ENCODE measurements at regions not wholly inside any gene's neighbourhood (a gene's known extent, or its start where the extent isn't known, plus 50 kb on each side); places are given as distances from the start of the nearest gene placed in this dataset.

- intact Hi-C loops (cut with micrococcal nuclease) = loop anchor here (1.0 to 5.0 kb wide), 3 partner anchors 357 to 617 kb away; partner anchors contain the start of genes GP5 and HES1
Measured at GRCh38 chr3:193779933-193780332, 186.9 kb downstream of the OPA1 start.

DNA sequence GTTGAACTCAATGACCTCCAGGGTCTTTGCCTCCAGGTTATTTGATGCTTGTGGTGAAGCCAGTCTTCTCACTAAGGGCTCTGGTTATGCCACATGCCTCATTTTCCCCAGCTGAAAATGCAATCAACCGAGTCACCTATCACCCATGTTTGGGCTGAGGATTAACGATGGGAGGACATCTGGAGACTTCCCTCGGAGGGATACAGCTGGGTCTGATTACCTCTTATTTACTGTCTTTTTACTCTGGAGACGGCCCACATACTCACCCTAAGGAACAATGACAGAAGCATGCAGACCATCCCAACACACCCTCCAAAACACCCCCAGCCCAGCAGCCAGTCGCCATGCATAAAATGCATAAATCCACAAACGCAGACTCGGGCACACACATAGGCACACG is 187.4 kb downstream of the OPA1 start:
- intact Hi-C loops (cut with micrococcal nuclease) = loop anchor here (1.0 to 5.0 kb wide), 3 partner anchors 356 to 617 kb away; partner anchors contain the start of genes GP5 and HES1

DNA sequence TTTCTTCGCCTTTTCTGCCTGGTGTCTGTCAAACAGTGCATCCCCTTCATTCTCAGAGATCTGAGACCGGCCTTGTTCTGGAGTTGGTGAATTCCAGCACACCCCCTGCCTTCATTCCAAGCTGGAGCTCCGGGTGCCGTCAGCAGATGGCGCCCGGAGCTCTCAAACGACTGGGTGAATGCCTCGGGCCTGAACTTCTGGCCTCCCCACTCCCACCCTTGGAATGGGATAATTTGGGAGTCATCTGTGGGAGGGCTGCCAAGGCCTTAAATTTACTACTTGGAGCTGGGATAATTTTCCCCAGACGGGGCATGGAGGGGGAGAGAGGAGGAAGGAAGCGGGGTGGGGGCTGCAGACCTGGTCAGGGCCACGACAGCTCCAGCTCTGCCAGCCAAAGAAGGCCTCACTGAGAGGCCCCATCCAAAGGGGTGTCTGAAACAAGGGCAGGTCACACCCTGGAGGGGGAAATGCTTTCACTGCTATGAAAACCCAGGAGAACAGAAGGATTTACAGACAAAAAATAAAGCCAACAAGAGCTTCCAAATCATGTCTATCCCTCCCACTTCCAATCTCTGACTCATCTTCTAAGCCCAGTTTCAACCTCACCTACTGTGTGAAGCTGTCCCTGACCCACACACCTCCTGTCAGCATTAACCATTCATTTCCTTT is 187.9 kb downstream of the OPA1 start:
- intact Hi-C loops (cut with micrococcal nuclease) = loop anchor here (1.0 to 5.0 kb wide), 3 partner anchors 356 to 616 kb away; partner anchors contain the start of genes GP5 and HES1

GRCh38 chr3:193782276-193782647 is 189.3 kb downstream of the OPA1 start:
- intact Hi-C loops (cut with micrococcal nuclease) = loop anchor here (5.0 kb wide), 1 partner anchor 615 kb away; the partner anchor contains the start of gene GP5

GRCh38 chr3:193782747-193783146 is 189.7 kb downstream of the OPA1 start:
- intact Hi-C loops (cut with micrococcal nuclease) = loop anchor here (5.0 kb wide), 1 partner anchor 615 kb away; the partner anchor contains the start of gene GP5

GRCh38 chr3:193783166-193783896 is 190.3 kb downstream of the OPA1 start:
- intact Hi-C loops (cut with micrococcal nuclease) = loop anchor here (5.0 kb wide), 1 partner anchor 614 kb away; the partner anchor contains the start of gene GP5

- intact Hi-C loops (cut with micrococcal nuclease) = loop anchor here (5.0 kb wide), 1 partner anchor 612 kb away; the partner anchor contains the start of gene GP5
Measured at GRCh38 chr3:193784822-193785221, 191.8 kb downstream of the OPA1 start.

GRCh38 chr3:193787496-193787870 is 194.5 kb downstream of the OPA1 start:
- intact Hi-C loops (cut with micrococcal nuclease) = no loop called here

DNA sequence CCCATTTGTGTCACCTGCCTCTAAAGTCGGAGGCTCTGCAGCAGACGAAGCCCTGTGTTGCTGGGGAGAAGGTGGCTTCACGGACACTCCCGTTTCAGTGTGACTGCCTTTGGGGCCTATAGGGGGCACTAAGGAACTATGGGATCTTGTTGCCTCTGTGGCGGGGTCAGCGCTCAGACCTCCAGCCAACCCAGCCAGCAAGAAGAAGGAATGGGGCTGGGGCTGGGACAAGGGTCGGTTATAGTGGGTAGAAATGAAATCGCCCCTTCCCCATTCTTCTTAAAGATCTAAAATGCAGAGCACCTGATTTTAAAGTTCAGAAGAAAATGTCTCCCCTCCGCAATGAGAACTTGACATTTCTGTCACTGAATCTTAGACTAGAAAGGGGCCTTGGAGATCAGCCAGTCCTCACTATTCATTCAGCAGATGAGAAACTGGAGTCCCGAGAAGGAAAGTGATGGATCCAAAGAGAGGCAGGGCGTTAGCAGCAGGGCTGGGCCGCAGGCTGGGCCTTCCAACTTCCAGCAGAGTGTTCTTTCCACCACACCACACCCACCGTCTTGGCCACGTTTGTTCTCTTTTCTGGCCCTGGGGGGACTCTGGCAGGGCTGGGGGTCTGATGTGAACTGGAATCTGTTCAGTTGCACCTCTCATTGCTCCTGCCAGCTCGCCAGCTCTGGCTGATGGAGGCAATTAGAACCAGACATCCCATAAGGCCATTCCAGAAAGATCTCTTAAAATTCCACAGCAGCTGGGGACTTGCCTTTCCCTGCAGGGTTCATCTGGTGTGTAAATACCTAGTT is 195.4 kb downstream of the OPA1 start:
- intact Hi-C loops (cut with micrococcal nuclease) = loop anchor here (2.0 kb wide), 1 partner anchor 350 kb away; no protein-coding TSS in a partner anchor

DNA sequence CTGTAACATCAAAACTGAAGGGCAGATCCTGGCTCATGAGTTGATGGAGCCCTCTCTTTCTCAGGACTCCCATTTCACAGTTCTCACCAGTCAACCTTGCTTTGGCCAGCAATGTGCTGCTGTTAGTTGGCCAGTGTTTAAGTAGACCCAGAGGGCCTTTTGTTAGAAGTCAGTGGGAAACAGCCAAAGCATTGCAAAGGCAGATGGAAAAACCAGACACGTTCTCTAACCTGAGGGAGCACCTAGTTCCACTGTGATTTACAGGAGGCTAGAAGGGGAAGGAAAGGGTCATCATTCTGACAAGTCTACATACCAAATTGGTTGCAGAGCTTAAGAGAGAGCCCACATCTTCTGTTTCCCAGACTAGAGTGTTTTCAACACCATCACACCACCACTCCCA is 196.4 kb downstream of the OPA1 start:
- intact Hi-C loops (cut with micrococcal nuclease) = loop anchor here (2.0 kb wide), 1 partner anchor 349 kb away; no protein-coding TSS in a partner anchor

DNA sequence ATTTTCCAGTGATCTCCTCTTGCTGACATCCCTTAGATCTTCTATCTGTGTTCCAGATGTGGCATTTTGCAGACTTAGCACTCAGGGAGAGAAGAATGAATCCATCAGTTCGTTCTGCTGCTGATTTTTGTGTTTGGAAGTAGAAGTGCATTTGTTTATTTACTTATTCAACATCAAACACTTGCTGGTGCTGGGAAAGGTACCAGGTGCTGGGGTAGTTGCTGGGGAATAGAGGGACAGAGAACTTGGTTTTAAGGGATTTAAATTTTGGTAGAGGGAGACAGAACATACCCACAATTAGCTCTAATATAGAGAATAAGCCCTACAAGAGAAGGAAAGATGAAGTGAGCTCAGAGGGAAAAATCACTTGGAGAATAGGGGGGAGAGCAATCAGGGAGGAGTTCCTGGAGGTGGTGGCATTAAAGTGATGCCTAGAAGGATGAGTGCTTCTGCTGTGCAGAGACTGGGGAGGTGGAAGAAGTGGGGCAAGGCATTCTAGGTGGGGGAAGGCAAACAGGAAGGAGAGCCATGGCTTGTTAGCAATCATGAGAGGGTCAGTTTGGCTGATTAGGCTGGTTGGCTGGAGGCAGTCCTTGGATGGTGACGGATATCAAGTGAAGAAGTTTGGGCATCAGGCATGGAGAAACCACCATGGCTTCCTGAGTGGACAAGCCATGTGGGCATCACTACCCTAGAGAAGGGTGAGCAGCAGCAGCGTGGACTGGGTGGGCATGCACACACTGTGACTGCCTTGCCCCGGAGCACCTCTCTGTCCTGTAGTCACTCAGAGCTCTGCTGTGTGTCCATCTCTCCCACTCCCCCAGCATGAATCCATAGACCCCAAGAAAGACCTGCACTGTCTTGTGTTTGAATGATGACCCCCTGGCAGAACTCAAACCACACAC is 197.3 kb downstream of the OPA1 start:
- intact Hi-C loops (cut with micrococcal nuclease) = no loop called here

- intact Hi-C loops (cut with micrococcal nuclease) = no loop called here
Measured at GRCh38 chr3:193791041-193792032, 198.3 kb downstream of the OPA1 start.

- intact Hi-C loops (cut with micrococcal nuclease) = no loop called here
Measured at GRCh38 chr3:193793123-193793522, 200.1 kb downstream of the OPA1 start.

- intact Hi-C loops (cut with micrococcal nuclease) = no loop called here
Measured at GRCh38 chr3:193794002-193794881, 201.2 kb downstream of the OPA1 start.

- intact Hi-C loops (cut with micrococcal nuclease) = no loop called here
Measured at GRCh38 chr3:193795062-193795690, 202.2 kb downstream of the OPA1 start.

GRCh38 chr3:193796089-193796488 is 203.1 kb downstream of the OPA1 start:
- intact Hi-C loops (cut with micrococcal nuclease) = no loop called here

DNA sequence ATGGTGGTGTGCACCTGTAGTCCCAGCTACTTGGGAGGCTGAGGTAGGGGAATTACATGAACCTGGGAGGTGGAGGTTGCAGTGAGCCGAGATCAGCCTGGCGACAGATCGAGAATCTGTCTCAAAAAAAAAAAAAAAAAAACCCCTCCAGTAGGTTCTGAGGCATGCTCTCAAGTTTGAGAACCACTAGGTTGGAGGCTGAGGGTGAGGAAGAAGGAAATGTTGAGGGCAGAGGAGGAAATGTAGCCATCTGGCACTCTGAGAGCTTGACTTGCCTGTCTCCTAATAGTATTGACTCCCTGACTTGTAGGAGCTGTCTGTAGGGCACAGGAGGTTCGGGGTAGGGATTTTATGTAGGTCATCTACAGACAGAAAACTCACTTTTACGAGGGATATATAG is 204.6 kb downstream of the OPA1 start:
- intact Hi-C loops (cut with micrococcal nuclease) = no loop called here

DNA sequence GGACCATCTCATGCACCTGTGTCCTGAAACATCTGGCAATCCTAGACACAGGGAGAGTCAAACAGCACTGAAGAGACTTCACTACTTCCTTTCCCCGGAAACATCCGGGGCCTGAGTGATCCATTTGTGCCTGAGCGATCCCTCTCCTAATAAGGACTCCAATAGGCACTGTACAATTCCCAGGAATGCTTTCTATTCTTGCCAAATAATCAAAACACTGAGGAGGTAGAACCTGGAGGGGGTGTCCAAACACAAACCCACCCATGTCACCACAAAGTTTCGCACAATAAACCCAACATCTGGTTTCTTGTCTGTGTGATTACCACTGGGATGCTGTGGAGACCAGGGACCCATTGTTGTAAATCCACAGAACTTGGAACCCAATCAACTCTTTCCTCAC is 205.0 kb downstream of the OPA1 start:
- intact Hi-C loops (cut with micrococcal nuclease) = no loop called here

Data from T-helper 1 cell treated with Interleukin-12 subunit alpha and Interleukin-12 subunit beta and Interleukin-4 antibody, amounts not matched to agents 30 ng/mL and 1 ng/mL, for 36 hours (primary cell).